DMS53 treated with DMSO at 0.1 percent for 48 hours (cell line): ENCODE measurements at regions not wholly inside any gene's neighbourhood (a gene's known extent, or its start where the extent isn't known, plus 50 kb on each side); places are given as distances from the start of the nearest gene placed in this dataset.
A peak's percentile ranks its signal among the peaks of the same experiment; 100 is the strongest.
"Not testable (repeated sequence)": the region's sequence is repeated elsewhere in the genome, so short reads cannot be mapped to it uniquely, and the experiment has no call there.

Source experiments
- DNase-seq: peaks from one replicate; lab custom pipeline; 2025; ENCODE audit not compliant: unreplicated experiment; lab: John Stamatoyannopoulos, UW

- DNase-seq, result no peak
Observed at GRCh38 chr3:73894474-73895213, 269.9 kb upstream of the PDZRN3 start.

- DNase-seq, result no peak
Observed at GRCh38 chr3:73893089-73893488, 268.3 kb upstream of the PDZRN3 start.

- DNase-seq, result no peak
Observed at GRCh38 chr3:73885862-73886261, 261.1 kb upstream of the PDZRN3 start.

- DNase-seq, result no peak
Observed at GRCh38 chr3:73884361-73884760, 259.6 kb upstream of the PDZRN3 start.

- no peak for DNase-seq
Observed at GRCh38 chr3:73883497-73883896, 258.8 kb upstream of the PDZRN3 start.

- DNase-seq, result peak; percentile 15
Observed at GRCh38 chr3:73874606-73875369, 250.0 kb upstream of the PDZRN3 start.

GRCh38 chr3:73874161-73874560 lies 249.4 kb upstream of the PDZRN3 start:
- DNase-seq, result no peak

GRCh38 chr3:73868688-73869315 lies 244.1 kb upstream of the PDZRN3 start:
- DNase-seq, result no peak

- DNase-seq, result no peak
Observed at GRCh38 chr3:73867524-73867923, 242.8 kb upstream of the PDZRN3 start.

GRCh38 chr3:73866846-73867245 lies 242.1 kb upstream of the PDZRN3 start:
- no peak for DNase-seq

- no peak for DNase-seq
Observed at GRCh38 chr3:73863546-73864079, 238.9 kb upstream of the PDZRN3 start.

GRCh38 chr3:73855813-73856212 lies 231.1 kb upstream of the PDZRN3 start:
- no peak for DNase-seq

- peak; percentile 4 for DNase-seq
Observed at GRCh38 chr3:73848173-73848906, 223.6 kb upstream of the PDZRN3 start.

- DNase-seq, result no peak
Observed at GRCh38 chr3:73846951-73847350, 222.2 kb upstream of the PDZRN3 start.

- DNase-seq, result no peak
Observed at GRCh38 chr3:73839032-73839431, 214.3 kb upstream of the PDZRN3 start.

- DNase-seq, result no peak
Observed at GRCh38 chr3:73835945-73836344, 211.2 kb upstream of the PDZRN3 start.

- no peak for DNase-seq
Observed at GRCh38 chr3:73832426-73832825, 207.7 kb upstream of the PDZRN3 start.

- no peak for DNase-seq
Observed at GRCh38 chr3:73828348-73828747, 203.6 kb upstream of the PDZRN3 start.

GRCh38 chr3:73827725-73828211 lies 203.0 kb upstream of the PDZRN3 start:
- DNase-seq, result no peak

GRCh38 chr3:73827204-73827603 lies 202.5 kb upstream of the PDZRN3 start:
- no peak for DNase-seq

- not testable (repeated sequence) for DNase-seq
Observed at GRCh38 chr3:73820896-73821295, 196.2 kb upstream of the PDZRN3 start.
